ENCODE measurements at regions not wholly inside any gene's neighbourhood (a gene's known extent, or its start where the extent isn't known, plus 50 kb on each side); places are given as distances from the start of the nearest gene placed in this dataset.

DNA sequence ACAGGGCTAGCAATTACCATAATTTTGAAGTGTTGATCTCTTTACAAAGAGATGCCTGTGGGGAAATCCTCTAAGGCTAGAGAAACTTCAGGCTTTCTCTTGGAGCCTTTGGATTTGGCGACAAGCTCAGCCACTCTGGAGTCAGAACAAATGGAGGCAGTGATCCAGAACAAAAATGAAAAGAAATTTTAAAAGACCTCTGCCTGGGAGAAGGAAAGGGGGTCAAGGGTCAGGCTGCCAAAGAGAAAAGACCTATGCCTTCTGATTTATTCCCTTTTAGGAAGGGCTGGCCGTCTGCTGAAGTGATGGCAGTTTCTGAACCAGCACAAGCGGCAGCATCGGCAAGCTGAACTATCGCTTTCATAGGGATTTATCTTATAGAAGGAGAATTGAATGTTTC, 140.8 kb upstream of the SFRP2 start:
- TF ChIP-seq CTCF (conservative IDR thresholded peaks at IDR 0.05; ENCODE audit: low read depth, low read length) (no peak), EZH2 (IDR thresholded peaks at IDR 0.05; ENCODE audit: low read length, unreplicated experiment) (no peak), EZH2phosphoT487 (IDR thresholded peaks at IDR 0.05; ENCODE audit: borderline replicate concordance, low read length) (no peak)
